ENCODE measurements at regions not wholly inside any gene's neighbourhood (a gene's known extent, or its start where the extent isn't known, plus 50 kb on each side); places are given as distances from the start of the nearest gene placed in this dataset.

DNA sequence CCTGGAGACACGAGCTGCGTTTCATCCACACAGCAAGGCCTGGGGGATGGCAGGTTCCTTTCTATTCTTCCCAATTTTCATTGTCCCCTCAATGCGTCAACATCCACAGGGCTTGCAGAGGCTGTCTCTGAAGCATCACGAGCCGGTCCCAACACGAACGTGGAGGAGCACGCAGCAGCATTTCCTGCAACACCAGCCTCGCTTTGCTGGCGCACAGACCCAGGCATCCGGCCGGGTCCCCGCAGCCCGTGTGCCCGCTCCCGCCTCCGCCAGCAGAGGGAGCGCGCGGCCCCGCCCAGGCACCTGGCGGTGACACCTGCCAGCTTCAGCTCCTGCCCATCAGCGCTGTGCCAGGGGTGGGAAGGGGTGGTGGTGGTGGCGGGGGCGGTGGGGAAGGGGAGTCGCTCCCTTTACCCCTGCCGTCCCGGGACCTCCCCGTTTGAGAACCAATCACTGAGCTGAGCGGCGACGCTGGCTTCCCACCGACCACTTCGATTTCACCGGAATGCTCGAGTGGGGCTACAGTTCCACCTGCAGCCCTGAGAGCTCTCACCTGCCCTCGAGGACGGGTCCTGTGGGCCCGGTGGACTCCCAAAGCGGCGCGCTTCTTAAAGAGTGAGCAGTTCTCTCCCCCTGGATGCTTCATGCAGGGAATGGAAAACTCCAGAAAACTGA, 464.5 kb downstream of the ICE1 start:
- H3K4me3 ChIP-seq (ENCODE audit: low read depth, low read length), result no peak overlapping the region
- no peak for DNase-seq (ENCODE audit: low read depth, low spot score)
- TF ChIP-seq, protein P1, sequence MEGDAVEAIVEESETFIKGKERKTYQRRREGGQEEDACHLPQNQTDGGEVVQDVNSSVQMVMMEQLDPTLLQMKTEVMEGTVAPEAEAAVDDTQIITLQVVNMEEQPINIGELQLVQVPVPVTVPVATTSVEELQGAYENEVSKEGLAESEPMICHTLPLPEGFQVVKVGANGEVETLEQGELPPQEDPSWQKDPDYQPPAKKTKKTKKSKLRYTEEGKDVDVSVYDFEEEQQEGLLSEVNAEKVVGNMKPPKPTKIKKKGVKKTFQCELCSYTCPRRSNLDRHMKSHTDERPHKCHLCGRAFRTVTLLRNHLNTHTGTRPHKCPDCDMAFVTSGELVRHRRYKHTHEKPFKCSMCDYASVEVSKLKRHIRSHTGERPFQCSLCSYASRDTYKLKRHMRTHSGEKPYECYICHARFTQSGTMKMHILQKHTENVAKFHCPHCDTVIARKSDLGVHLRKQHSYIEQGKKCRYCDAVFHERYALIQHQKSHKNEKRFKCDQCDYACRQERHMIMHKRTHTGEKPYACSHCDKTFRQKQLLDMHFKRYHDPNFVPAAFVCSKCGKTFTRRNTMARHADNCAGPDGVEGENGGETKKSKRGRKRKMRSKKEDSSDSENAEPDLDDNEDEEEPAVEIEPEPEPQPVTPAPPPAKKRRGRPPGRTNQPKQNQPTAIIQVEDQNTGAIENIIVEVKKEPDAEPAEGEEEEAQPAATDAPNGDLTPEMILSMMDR (IDR thresholded peaks at IDR 0.05; ENCODE audit: low read depth, low read length), result peak; percentile 15
- in situ Hi-C loops (cut with HindIII; ENCODE audit: low sequenced_read_pairs), result no loop called here

DNA sequence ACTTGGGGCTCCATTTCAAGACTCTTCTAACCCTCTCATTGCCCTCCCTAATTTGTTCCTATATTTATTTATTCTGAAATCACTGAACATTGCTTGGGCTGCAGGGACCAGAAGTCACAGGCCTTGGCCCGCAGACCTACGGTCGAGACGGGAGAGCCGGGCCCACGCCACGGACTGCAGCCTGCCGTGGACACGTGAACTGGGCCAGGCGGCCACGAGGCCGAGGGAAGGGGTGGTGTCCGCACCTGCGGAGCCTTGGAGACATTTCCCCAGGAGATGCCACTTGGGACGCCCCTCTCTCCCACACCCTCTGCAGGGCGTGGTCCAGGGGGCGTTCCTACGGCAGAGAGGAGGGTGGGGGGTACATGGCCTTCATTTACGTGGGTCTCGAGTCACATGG, 463.9 kb downstream of the ICE1 start:
- DNase-seq (ENCODE audit: low read depth, low spot score), result no peak
- TF ChIP-seq, protein P1 (IDR thresholded peaks at IDR 0.05; ENCODE audit: low read depth, low read length), result no peak
- in situ Hi-C loops (cut with HindIII; ENCODE audit: low sequenced_read_pairs), result no loop called here
- H3K4me3 ChIP-seq (ENCODE audit: low read depth, low read length), result no peak overlapping the region

DNA sequence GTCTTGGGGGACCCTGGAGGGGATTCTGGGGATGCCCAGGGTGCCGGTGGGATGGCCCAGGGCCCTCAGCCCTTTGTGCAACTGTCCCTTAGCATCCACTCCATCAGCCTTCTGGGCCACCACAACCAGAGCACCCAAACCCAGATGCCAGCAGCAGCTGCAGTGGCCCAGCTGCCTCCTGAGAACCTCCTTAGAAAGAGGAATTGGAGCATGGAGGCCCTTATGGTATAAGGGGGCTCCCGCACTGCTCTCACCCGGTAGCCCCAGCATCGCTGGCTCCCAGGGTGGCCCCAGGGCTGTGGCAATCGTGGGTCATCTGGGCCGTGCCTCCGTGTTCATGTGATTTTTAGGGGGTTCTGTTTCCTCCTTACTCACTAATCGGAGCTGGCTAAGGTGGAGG, 463.3 kb downstream of the ICE1 start:
- no peak overlapping the region for H3K4me3 ChIP-seq (ENCODE audit: low read depth, low read length)
- in situ Hi-C loops (cut with HindIII; ENCODE audit: low sequenced_read_pairs), result no loop called here
- DNase-seq (ENCODE audit: low read depth, low spot score), result no peak
- TF ChIP-seq, protein P1 (IDR thresholded peaks at IDR 0.05; ENCODE audit: low read depth, low read length), result no peak

DNA sequence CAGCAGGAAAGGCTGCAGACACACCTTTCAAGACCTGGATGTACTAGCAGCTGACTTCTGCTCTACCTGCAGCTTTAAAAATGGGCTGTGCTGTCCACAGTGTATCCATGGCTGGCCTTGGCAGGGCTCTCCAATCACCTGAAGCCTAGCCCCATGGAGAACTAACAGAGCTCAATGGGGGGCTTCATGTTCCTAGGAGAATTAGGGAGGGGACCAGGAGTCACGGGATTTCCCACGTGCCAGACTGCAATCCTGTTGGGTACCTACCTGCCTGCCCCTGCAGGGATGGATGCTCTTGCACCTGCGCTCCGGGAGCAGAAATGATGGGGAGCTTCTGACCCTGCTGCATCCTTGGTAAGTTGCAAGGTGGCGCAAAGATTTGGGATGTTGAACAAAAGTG, 462.1 kb downstream of the ICE1 start:
- TF ChIP-seq, protein P1 (IDR thresholded peaks at IDR 0.05; ENCODE audit: low read depth, low read length), result no peak
- no peak for DNase-seq (ENCODE audit: low read depth, low spot score)
- in situ Hi-C loops (cut with HindIII; ENCODE audit: low sequenced_read_pairs), result no loop called here
- no peak overlapping the region for H3K4me3 ChIP-seq (ENCODE audit: low read depth, low read length)

DNA sequence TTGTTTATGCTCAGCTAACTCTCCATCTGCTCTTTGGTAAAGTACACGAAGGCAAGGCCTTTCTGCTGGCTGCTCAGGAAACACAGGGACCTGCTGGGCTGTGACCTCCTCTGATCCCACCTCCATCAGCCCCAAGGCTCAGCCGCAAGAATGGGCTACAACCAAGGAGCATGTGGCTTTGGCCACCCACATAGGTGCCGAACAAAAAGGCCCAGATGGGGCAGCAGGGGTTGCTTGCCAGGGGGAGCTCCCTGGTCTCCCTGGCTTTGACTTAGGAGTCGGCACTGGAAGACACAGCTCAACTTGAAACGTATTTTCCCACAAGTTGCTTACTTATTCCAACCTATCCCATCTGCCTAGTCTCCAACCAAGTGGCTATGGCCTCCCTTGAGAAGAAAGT, 461.1 kb downstream of the ICE1 start:
- no peak for DNase-seq (ENCODE audit: low read depth, low spot score)
- TF ChIP-seq, protein P1 (IDR thresholded peaks at IDR 0.05; ENCODE audit: low read depth, low read length), result no peak
- no peak overlapping the region for H3K4me3 ChIP-seq (ENCODE audit: low read depth, low read length)
- in situ Hi-C loops (cut with HindIII; ENCODE audit: low sequenced_read_pairs), result no loop called here

DNA sequence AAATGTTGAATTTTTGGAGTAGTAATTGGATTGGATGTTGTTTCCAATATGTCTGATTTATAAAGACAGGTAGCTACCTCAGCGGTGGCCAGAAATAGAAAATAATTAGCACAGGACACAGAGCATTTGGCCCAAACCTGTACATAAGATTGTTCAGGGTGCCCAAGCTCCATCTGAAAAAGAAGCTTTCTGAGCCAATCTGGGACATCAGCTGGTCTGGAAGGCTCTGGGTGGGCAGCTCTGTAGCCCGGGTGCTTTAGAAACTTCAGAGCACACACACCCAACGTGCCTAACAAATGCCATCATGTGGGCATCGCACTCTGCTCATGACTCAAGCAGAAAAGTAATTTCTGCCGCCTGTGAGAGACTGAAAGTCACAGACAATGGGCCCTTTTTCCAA, 460.7 kb downstream of the ICE1 start:
- no peak for DNase-seq (ENCODE audit: low read depth, low spot score)

More for the DNA sequence above, 460.7 kb downstream of the ICE1 start:
- TF ChIP-seq, protein P1 (IDR thresholded peaks at IDR 0.05; ENCODE audit: low read depth, low read length), result no peak
- in situ Hi-C loops (cut with HindIII; ENCODE audit: low sequenced_read_pairs), result no loop called here
- H3K4me3 ChIP-seq (ENCODE audit: low read depth, low read length), result no peak overlapping the region

All from astrocyte of the spinal cord (primary cell).